B cell (primary cell): ENCODE measurements at regions not wholly inside any gene's neighbourhood (a gene's known extent, or its start where the extent isn't known, plus 50 kb on each side); places are given as distances from the start of the nearest gene placed in this dataset.

Experiments
- ATAC-seq: fragments of 200-7000 bp; cut with Tn5 transposase; one replicate; pipeline ENCODE4 v1.10.0; 2021; ENCODE audit warnings: low read depth, mild to moderate bottlenecking, moderate number of reproducible peaks, moderate library complexity
- CTCF ChIA-PET: fragments of 350-600 bp; sonication (Branson Sonifier 250); formaldehyde crosslinking; loops from one replicate; lab custom pipeline; 2021; ENCODE audit warnings: antibody characterized with exemption, inconsistent platforms; lab: Charles Lee
- POLR2A ChIA-PET: fragments of 350-600 bp; sonication (Branson Sonifier 250); formaldehyde crosslinking; loops from one replicate; lab custom pipeline; 2021; ENCODE audit warnings: antibody characterized with exemption; lab: Charles Lee
- DNase-seq: peaks from one replicate; pipeline ENCODE4 v3.0.0; 2013
- H2AFZ ChIP-seq: 2 replicates; pipeline ENCODE4 v1.6.1; 2012; ENCODE audit warnings: mild to moderate bottlenecking, low read depth, low read length; ENCODE audit not compliant: insufficient read depth, poor library complexity, severe bottlenecking
- H3K27ac ChIP-seq, 2 donors: 1 replicate in 1 of 2; 2 replicates in 1 of 2; pipeline ENCODE4 v1.5.1; 2012 to 2013; ENCODE audit warnings: low read length in 2 of 2, mild to moderate bottlenecking in 2 of 2, moderate library complexity in 1 of 2
- H3K27me3 ChIP-seq, 4 experiments: fragments of 200-600 bp in 1 of 4; sonication (generic) in 1 of 4; replicated peaks in 1 of 4; 1 replicate in 2 of 4; 2 replicates in 2 of 4; pipeline versions ENCODE4 v1.6.1 to v1.7.0; 2013 to 2016; ENCODE audit warnings: low read length in 3 of 4, mild to moderate bottlenecking in 2 of 4, mixed read lengths in 1 of 4, moderate library complexity in 1 of 4; ENCODE audit not compliant: insufficient read depth in 4 of 4, control insufficient read depth in 3 of 4; ENCODE audit errors: control extremely low read depth in 1 of 4
- H3K36me3 ChIP-seq, 2 experiments: replicated peaks in 1 of 2; 1 replicate in 1 of 2; 2 replicates in 1 of 2; pipeline versions ENCODE4 v1.6.1 to v1.7.1; 2013; ENCODE audit warnings: low read length in 1 of 2; ENCODE audit not compliant: insufficient read depth in 2 of 2, control insufficient read depth in 1 of 2; ENCODE audit errors: control extremely low read depth in 1 of 2, extremely low read depth in 1 of 2
- H3K4me1 ChIP-seq, 2 donors: fragments of 200-600 bp in 1 of 2; sonication (generic) in 1 of 2; 1 replicate in 1 of 2; 2 replicates in 1 of 2; pipeline versions ENCODE4 v1.5.1 to v1.6.1; 2013 to 2017; ENCODE audit warnings: low read length in 2 of 2; ENCODE audit not compliant: control insufficient read depth in 2 of 2, insufficient read depth in 2 of 2
- H3K4me2 ChIP-seq: replicated peaks from 2 replicates; pipeline ENCODE3; 2012; ENCODE audit warnings: mild to moderate bottlenecking, low read depth, low read length; ENCODE audit not compliant: poor library complexity, severe bottlenecking
- H3K4me3 ChIP-seq, 5 experiments: fragments of 200-600 bp in 1 of 5; sonication (generic) in 1 of 5; 1 replicate in 3 of 5; 2 replicates in 2 of 5; pipeline versions ENCODE4 v1.5.1 to v1.7.0; 2011 to 2016; ENCODE audit warnings: low read length in 4 of 5, mild to moderate bottlenecking in 4 of 5, low read depth in 2 of 5, control low read depth in 1 of 5, moderate library complexity in 1 of 5; ENCODE audit not compliant: insufficient read depth in 1 of 5; ENCODE audit errors: control extremely low read depth in 1 of 5, extremely low read depth in 1 of 5
- H3K79me2 ChIP-seq: fragments of 200-600 bp; sonication (generic); one replicate; pipeline ENCODE4 v1.6.0; 2016; ENCODE audit warnings: low read length; ENCODE audit not compliant: control insufficient read depth, insufficient read depth
- H3K9ac ChIP-seq: fragments of 200-600 bp; sonication (generic); 2 replicates; pipeline ENCODE4 v1.6.1; 2017; ENCODE audit warnings: mild to moderate bottlenecking, low read length, moderate library complexity
- H3K9me3 ChIP-seq, 3 donors: one replicate each; pipeline versions ENCODE4 v1.6.1 to v1.7.1; 2013; ENCODE audit warnings: low read length in 2 of 3; ENCODE audit not compliant: control insufficient read depth in 2 of 3, insufficient read depth in 1 of 3; ENCODE audit errors: control extremely low read depth in 1 of 3
- H4K20me1 ChIP-seq: 2 replicates; pipeline ENCODE4 v1.6.0; 2012; ENCODE audit warnings: mild to moderate bottlenecking, low read length; ENCODE audit not compliant: insufficient read depth, control insufficient read depth, poor library complexity, severe bottlenecking
- H3K27ac Mint-ChIP-seq: one replicate; pipeline ENCODE4 v1.8.0; 2021; ENCODE audit warnings: mixed read lengths
- H3K27me3 Mint-ChIP-seq: one replicate; pipeline ENCODE4 v1.8.0; 2021; ENCODE audit warnings: mixed read lengths
- H3K4me1 Mint-ChIP-seq: one replicate; pipeline ENCODE4 v1.8.0; 2021; ENCODE audit warnings: mixed read lengths
- H3K4me3 Mint-ChIP-seq: one replicate; pipeline ENCODE4 v1.8.0; 2021; ENCODE audit warnings: mixed read lengths
- H3K9me3 Mint-ChIP-seq: one replicate; pipeline ENCODE4 v1.8.0; 2022; ENCODE audit warnings: mixed read lengths; ENCODE audit not compliant: insufficient read depth
- EZH2 ChIP-seq: IDR thresholded peaks from 2 replicates; pipeline ENCODE4 v1.6.1; 2012; ENCODE audit warnings: borderline replicate concordance, low read depth, mild to moderate bottlenecking, moderate library complexity, low read length; ENCODE audit not compliant: insufficient read depth, poor library complexity, severe bottlenecking
- WGBS: methylation state at CpG from one replicate; pipeline ENCODE4 v1.1.5; 2013; ENCODE audit warnings: missing lambda C conversion rate; ENCODE audit not compliant: insufficient coverage; 5-methylcytosine and 5-hydroxymethylcytosine counted together
- intact Hi-C: fragments of 100-400 bp; cut with micrococcal nuclease; formaldehyde crosslinking; loops from one replicate; pipeline ENCODE4 v1.10.0; 2022
- TF ChIP-seq, protein P1 (sequence below): fragments of 200-600 bp; IDR thresholded peaks from one replicate; pipeline ENCODE4 v1.8.0; 2022; ENCODE audit warnings: antibody characterized with exemption, mild to moderate bottlenecking

DNA sequence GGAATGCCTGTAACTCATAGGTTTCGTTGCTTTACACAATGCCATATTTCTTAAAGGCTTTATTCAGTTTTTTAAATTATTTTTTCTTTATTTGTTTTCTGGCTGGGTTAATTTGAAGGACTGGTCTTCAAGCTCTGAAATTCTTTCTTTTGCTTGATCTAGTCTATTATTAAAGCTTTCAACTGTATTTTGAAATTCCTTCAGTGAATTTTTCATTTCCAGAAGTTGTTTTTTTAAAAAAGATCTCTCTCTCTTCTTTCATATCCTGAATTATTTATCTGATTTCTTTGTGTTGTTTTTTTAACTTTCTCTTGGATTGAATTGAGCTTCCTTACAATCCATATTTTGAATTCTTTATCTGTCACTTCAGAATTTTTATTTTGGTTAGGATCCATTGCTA lies 239.9 kb upstream of the CTAGE1 start:
- no peaks in the 10 kb centered on the region for H3K27me3 Mint-ChIP-seq
- ChIA-PET CTCF (no interaction called here), POLR2A (no interaction called here)
- no peak for DNase-seq
- Histone ChIP-seq H3K4me2 (no peak overlapping the region), H3K36me3 (no peaks in the 10 kb centered on the region), H3K4me3 (no peak overlapping the region), H3K79me2 (no peaks in the 10 kb centered on the region), H3K27me3 (no peaks in the 10 kb centered on the region), H3K9me3 (peaks cover 6 to 9% (median 9%) of the 10 kb centered on the region in 3 donors), H2AFZ (no peak overlapping the region), H3K4me1 (no peaks in the 10 kb centered on the region), H3K9ac (no peak overlapping the region), H4K20me1 (no peaks in the 10 kb centered on the region), H3K27ac (no peak overlapping the region)
- H3K4me3 Mint-ChIP-seq, result no peak overlapping the region
- no CpG with 5 or more reads among the region's 1 CpG for WGBS
- H3K27ac Mint-ChIP-seq, result no peak overlapping the region
- TF ChIP-seq, protein P1, sequence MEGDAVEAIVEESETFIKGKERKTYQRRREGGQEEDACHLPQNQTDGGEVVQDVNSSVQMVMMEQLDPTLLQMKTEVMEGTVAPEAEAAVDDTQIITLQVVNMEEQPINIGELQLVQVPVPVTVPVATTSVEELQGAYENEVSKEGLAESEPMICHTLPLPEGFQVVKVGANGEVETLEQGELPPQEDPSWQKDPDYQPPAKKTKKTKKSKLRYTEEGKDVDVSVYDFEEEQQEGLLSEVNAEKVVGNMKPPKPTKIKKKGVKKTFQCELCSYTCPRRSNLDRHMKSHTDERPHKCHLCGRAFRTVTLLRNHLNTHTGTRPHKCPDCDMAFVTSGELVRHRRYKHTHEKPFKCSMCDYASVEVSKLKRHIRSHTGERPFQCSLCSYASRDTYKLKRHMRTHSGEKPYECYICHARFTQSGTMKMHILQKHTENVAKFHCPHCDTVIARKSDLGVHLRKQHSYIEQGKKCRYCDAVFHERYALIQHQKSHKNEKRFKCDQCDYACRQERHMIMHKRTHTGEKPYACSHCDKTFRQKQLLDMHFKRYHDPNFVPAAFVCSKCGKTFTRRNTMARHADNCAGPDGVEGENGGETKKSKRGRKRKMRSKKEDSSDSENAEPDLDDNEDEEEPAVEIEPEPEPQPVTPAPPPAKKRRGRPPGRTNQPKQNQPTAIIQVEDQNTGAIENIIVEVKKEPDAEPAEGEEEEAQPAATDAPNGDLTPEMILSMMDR, result no peak
- TF ChIP-seq EZH2, result no peak
- peaks cover 26% of the 10 kb centered on the region for H3K9me3 Mint-ChIP-seq
- no peak for ATAC-seq
- intact Hi-C loops, result no loop called here
- H3K4me1 Mint-ChIP-seq, result no peaks in the 10 kb centered on the region

DNA sequence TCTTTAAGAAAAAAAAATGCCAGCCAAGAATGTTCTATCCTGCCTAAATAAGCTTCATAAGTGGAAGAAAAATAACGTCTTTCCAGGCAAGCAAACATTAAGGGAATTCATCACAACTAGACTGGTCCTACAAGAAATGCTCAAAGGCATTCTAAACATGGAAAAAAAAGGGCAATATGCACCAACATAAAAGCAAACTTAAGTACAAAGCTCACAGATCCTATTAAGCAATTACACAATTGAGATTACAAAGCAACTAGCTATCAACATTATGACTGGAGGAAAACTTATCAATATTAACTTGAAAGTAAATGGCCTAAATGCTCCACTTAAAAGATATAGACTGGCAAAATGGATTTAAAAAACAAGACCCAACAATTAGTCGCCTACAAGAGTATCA lies 240.6 kb upstream of the CTAGE1 start:
- Histone ChIP-seq H3K79me2 (no peaks in the 10 kb centered on the region), H3K27ac (no peak overlapping the region), H3K4me3 (no peak overlapping the region), H3K4me1 (no peaks in the 10 kb centered on the region), H3K4me2 (no peak overlapping the region), H4K20me1 (no peaks in the 10 kb centered on the region), H3K9ac (no peak overlapping the region), H3K36me3 (no peaks in the 10 kb centered on the region), H3K27me3 (no peaks in the 10 kb centered on the region), H2AFZ (no peak overlapping the region), H3K9me3 (peaks cover 6 to 9% (median 8%) of the 10 kb centered on the region in 3 donors)
- H3K4me1 Mint-ChIP-seq, result no peaks in the 10 kb centered on the region
- no peak for TF ChIP-seq EZH2
- TF ChIP-seq, protein P1, result no peak
- no peak overlapping the region for H3K4me3 Mint-ChIP-seq
- POLR2A ChIA-PET, result no interaction called here
- DNase-seq (no peak), ATAC-seq (no peak)
- intact Hi-C loops, result no loop called here
- WGBS, result 60% methylated on average over 1 of the region's 2 CpGs
- CTCF ChIA-PET, result no interaction called here
- H3K27ac Mint-ChIP-seq, result no peak overlapping the region
- H3K27me3 Mint-ChIP-seq, result no peaks in the 10 kb centered on the region
- H3K9me3 Mint-ChIP-seq, result peaks cover 28% of the 10 kb centered on the region
